Neural cell (in vitro differentiated cells): ENCODE measurements at regions not wholly inside any gene's neighbourhood (a gene's known extent, or its start where the extent isn't known, plus 50 kb on each side); places are given as distances from the start of the nearest gene placed in this dataset.

Experiments
- H2AFZ ChIP-seq: fragments of 200-600, 300-800 bp; sonication (generic), shearing (Covaris generic); 2 replicates; pipeline ENCODE4 v1.6.0; 2014; ENCODE audit warnings: low read depth, mild to moderate bottlenecking, antibody characterized with exemption, low read length, moderate library complexity
- H3F3A ChIP-seq: fragments of 200-600 bp; shearing (Covaris generic); 2 replicates; pipeline ENCODE4 v1.6.1; 2016; ENCODE audit warnings: mild to moderate bottlenecking, moderate library complexity, mixed read lengths, antibody characterized with exemption, low read length; ENCODE audit not compliant: insufficient read depth, poor library complexity, severe bottlenecking
- H3K27ac ChIP-seq: fragments of 200-600, 300-800 bp; sonication (generic), shearing (Covaris generic); 2 replicates; pipeline ENCODE4 v1.5.1; 2014; ENCODE audit warnings: mild to moderate bottlenecking, low read length, moderate library complexity
- H3K27me3 ChIP-seq: fragments of 300-800, 200-600 bp; sonication (generic), shearing (Covaris generic); 2 replicates; pipeline ENCODE4 v1.6.0; 2014; ENCODE audit warnings: mild to moderate bottlenecking, low read depth, low read length, moderate library complexity; ENCODE audit not compliant: insufficient read depth
- H3K36me3 ChIP-seq: fragments of 300-800, 200-600 bp; sonication (generic), shearing (Covaris generic); 2 replicates; pipeline ENCODE4 v1.5.1; 2014; ENCODE audit warnings: mild to moderate bottlenecking, antibody characterized with exemption, low read length, moderate library complexity; ENCODE audit not compliant: insufficient read depth
- H3K4me2 ChIP-seq: fragments of 300-800, 200-600 bp; sonication (generic), shearing (Covaris generic); 2 replicates; pipeline ENCODE4 v1.6.0; 2014; ENCODE audit warnings: mild to moderate bottlenecking, low read length
- H3K4me3 ChIP-seq: fragments of 300-800, 200-600 bp; sonication (generic), shearing (Covaris generic); 2 replicates; pipeline ENCODE4 v1.5.1; 2014; ENCODE audit warnings: mild to moderate bottlenecking, low read length, moderate library complexity
- H3K79me2 ChIP-seq: fragments of 200-600 bp; shearing (Covaris generic); replicated peaks from 2 replicates; pipeline ENCODE4 v1.6.0; 2014; ENCODE audit warnings: mild to moderate bottlenecking, low read length, moderate library complexity; ENCODE audit not compliant: insufficient read depth
- H3K9ac ChIP-seq: fragments of 300-800, 200-600 bp; sonication (generic), shearing (Covaris generic); 2 replicates; pipeline ENCODE4 v1.6.1; 2016; ENCODE audit warnings: mild to moderate bottlenecking, low read length, mixed read lengths
- H3K9me2 ChIP-seq: fragments of 200-600 bp; shearing (Covaris generic); 2 replicates; pipeline ENCODE4 v1.6.1; 2016; ENCODE audit warnings: mild to moderate bottlenecking, low read length, mixed read lengths; ENCODE audit not compliant: insufficient read depth
- H3K9me3 ChIP-seq: fragments of 200-600, 300-800 bp; sonication (generic), shearing (Covaris generic); 2 replicates; pipeline ENCODE4 v1.6.1; 2016; ENCODE audit warnings: mild to moderate bottlenecking, mixed run types, low read length, moderate library complexity, mixed read lengths
- H4K20me1 ChIP-seq: fragments of 200-600 bp; shearing (Covaris generic); 2 replicates; pipeline ENCODE4 v1.6.1; 2016; ENCODE audit warnings: mild to moderate bottlenecking, mixed run types; ENCODE audit not compliant: insufficient read depth
- EP300 ChIP-seq: fragments of 450-650 bp; conservative IDR thresholded peaks from 2 replicates; pipeline ENCODE4 v1.6.1; 2014; ENCODE audit warnings: antibody characterized with exemption, mild to moderate bottlenecking, moderate library complexity; ENCODE audit not compliant: poor library complexity, severe bottlenecking
- EZH2 ChIP-seq: fragments of 200-600, 300-800 bp; shearing (Covaris generic), sonication (generic); IDR thresholded peaks from 2 replicates; pipeline ENCODE4 v1.6.1; 2014; ENCODE audit warnings: antibody characterized with exemption, low read length, borderline replicate concordance, mild to moderate bottlenecking; ENCODE audit not compliant: insufficient read depth, poor library complexity, severe bottlenecking
- MXI1 ChIP-seq: fragments of 450-650 bp; conservative IDR thresholded peaks from 2 replicates; pipeline ENCODE4 v1.6.1; 2014; ENCODE audit warnings: antibody characterized with exemption, mild to moderate bottlenecking; ENCODE audit not compliant: poor library complexity, severe bottlenecking
- POLR2AphosphoS5 ChIP-seq: IDR thresholded peaks from 2 replicates; pipeline ENCODE4 v1.6.1; 2012
- RAD21 ChIP-seq: fragments of 450-650 bp; conservative IDR thresholded peaks from 2 replicates; pipeline ENCODE4 v1.6.1; 2014; ENCODE audit warnings: antibody characterized with exemption, mild to moderate bottlenecking, moderate library complexity
- SMC3 ChIP-seq: fragments of 450-650 bp; conservative IDR thresholded peaks from 2 replicates; pipeline ENCODE4 v1.6.1; 2014; ENCODE audit warnings: antibody characterized with exemption, mild to moderate bottlenecking, moderate library complexity; ENCODE audit not compliant: poor library complexity
- TAF1 ChIP-seq: IDR thresholded peaks from 2 replicates; pipeline ENCODE4 v1.6.1; 2012; ENCODE audit warnings: low read depth
- TF ChIP-seq, protein P1 (sequence below): IDR thresholded peaks from 2 replicates; pipeline ENCODE4 v1.6.1; 2012; ENCODE audit warnings: borderline replicate concordance
- TF ChIP-seq, protein P2 (sequence below): fragments of 450-650 bp; IDR thresholded peaks from 2 replicates; pipeline ENCODE4 v1.5.1; 2014; ENCODE audit warnings: antibody characterized with exemption, mild to moderate bottlenecking, moderate library complexity; ENCODE audit not compliant: poor library complexity, severe bottlenecking

GRCh38 chr6:113047932-113048331 is 700.8 kb downstream of the RFPL4B start:
- Histone ChIP-seq H3K4me3 (no peak overlapping the region), H3K27ac (no peak overlapping the region), H3K9me2 (no peaks in the 10 kb centered on the region), H3K79me2 (no peaks in the 10 kb centered on the region), H3K9ac (no peak overlapping the region), H2AFZ (no peak overlapping the region), H4K20me1 (no peaks in the 10 kb centered on the region), H3K27me3 (no peaks in the 10 kb centered on the region), H3K4me2 (no peak overlapping the region), H3F3A (no peaks in the 10 kb centered on the region), H3K36me3 (no peaks in the 10 kb centered on the region), H3K9me3 (no peaks in the 10 kb centered on the region)
- TF ChIP-seq, protein P1, sequence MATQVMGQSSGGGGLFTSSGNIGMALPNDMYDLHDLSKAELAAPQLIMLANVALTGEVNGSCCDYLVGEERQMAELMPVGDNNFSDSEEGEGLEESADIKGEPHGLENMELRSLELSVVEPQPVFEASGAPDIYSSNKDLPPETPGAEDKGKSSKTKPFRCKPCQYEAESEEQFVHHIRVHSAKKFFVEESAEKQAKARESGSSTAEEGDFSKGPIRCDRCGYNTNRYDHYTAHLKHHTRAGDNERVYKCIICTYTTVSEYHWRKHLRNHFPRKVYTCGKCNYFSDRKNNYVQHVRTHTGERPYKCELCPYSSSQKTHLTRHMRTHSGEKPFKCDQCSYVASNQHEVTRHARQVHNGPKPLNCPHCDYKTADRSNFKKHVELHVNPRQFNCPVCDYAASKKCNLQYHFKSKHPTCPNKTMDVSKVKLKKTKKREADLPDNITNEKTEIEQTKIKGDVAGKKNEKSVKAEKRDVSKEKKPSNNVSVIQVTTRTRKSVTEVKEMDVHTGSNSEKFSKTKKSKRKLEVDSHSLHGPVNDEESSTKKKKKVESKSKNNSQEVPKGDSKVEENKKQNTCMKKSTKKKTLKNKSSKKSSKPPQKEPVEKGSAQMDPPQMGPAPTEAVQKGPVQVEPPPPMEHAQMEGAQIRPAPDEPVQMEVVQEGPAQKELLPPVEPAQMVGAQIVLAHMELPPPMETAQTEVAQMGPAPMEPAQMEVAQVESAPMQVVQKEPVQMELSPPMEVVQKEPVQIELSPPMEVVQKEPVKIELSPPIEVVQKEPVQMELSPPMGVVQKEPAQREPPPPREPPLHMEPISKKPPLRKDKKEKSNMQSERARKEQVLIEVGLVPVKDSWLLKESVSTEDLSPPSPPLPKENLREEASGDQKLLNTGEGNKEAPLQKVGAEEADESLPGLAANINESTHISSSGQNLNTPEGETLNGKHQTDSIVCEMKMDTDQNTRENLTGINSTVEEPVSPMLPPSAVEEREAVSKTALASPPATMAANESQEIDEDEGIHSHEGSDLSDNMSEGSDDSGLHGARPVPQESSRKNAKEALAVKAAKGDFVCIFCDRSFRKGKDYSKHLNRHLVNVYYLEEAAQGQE = no peak
- TF ChIP-seq MXI1 (no peak), EZH2 (no peak), TAF1 (no peak), POLR2AphosphoS5 (no peak), RAD21 (no peak), SMC3 (no peak)
- TF ChIP-seq, protein P2, sequence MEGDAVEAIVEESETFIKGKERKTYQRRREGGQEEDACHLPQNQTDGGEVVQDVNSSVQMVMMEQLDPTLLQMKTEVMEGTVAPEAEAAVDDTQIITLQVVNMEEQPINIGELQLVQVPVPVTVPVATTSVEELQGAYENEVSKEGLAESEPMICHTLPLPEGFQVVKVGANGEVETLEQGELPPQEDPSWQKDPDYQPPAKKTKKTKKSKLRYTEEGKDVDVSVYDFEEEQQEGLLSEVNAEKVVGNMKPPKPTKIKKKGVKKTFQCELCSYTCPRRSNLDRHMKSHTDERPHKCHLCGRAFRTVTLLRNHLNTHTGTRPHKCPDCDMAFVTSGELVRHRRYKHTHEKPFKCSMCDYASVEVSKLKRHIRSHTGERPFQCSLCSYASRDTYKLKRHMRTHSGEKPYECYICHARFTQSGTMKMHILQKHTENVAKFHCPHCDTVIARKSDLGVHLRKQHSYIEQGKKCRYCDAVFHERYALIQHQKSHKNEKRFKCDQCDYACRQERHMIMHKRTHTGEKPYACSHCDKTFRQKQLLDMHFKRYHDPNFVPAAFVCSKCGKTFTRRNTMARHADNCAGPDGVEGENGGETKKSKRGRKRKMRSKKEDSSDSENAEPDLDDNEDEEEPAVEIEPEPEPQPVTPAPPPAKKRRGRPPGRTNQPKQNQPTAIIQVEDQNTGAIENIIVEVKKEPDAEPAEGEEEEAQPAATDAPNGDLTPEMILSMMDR = no peak

DNA sequence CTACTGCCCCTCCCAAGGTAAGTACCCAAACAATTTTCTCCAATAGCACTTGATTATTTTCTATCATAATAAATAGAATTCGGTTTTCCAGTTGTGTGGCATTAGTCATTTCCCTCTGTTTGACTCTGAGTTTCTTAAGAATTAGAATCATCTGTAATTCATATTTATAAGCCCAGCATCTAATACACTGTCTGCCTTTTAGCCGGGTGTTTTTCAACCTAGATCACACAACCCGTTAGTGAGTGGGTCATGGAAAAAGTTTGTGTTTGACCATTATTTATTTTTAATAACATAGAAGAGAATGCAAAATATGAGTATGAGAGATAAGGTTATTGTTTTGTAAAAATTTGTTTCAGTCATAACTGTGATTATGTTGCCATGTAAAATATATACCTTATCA is 701.6 kb downstream of the RFPL4B start:
- no peak overlapping the region for H3K27ac ChIP-seq
- H3K9me3 ChIP-seq = no peaks in the 10 kb centered on the region
- H3K9ac ChIP-seq = no peak overlapping the region
- no peaks in the 10 kb centered on the region for H4K20me1 ChIP-seq
- no peaks in the 10 kb centered on the region for H3K36me3 ChIP-seq
- H2AFZ ChIP-seq = no peak overlapping the region
- no peak overlapping the region for H3K4me3 ChIP-seq
- no peaks in the 10 kb centered on the region for H3K79me2 ChIP-seq
- H3K4me2 ChIP-seq = no peak overlapping the region
- no peaks in the 10 kb centered on the region for H3K9me2 ChIP-seq
- no peaks in the 10 kb centered on the region for H3F3A ChIP-seq
- no peaks in the 10 kb centered on the region for H3K27me3 ChIP-seq
- TF ChIP-seq SMC3 = no peak
- no peak for TF ChIP-seq TAF1
- TF ChIP-seq EP300 = no peak
- no peak for TF ChIP-seq RAD21
- no peak for TF ChIP-seq MXI1
- no peak for TF ChIP-seq POLR2AphosphoS5
- TF ChIP-seq, protein P2 = no peak
- no peak for TF ChIP-seq EZH2
- TF ChIP-seq, protein P1 = no peak
